HepG2 (cell line): ENCODE measurements at regions not wholly inside any gene's neighbourhood (a gene's known extent, or its start where the extent isn't known, plus 50 kb on each side); places are given as distances from the start of the nearest gene placed in this dataset.

Experiments used
- ATAC-seq: fragments of 200-7000 bp; cut with Tn5 transposase; 3 replicates; pipeline ENCODE4 v1.9.1; 2020; ENCODE audit warnings: mild to moderate bottlenecking, moderate library complexity
- BruUV-seq: library from RNA; stranded (reverse); fragments of 400-500 nt; replicated peaks from 2 replicates; lab custom pipeline; 2021; lab: Mats Ljungman, UMichigan
- CTCF ChIA-PET: fragments of 300-600 bp; formaldehyde crosslinking; extraction: SDS; loops from one replicate; lab custom pipeline; 2021; ENCODE audit warnings: low total read pairs, inconsistent platforms, low intra/inter-chr PET ratio; lab: Yijun Ruan, JAX
- POLR2A ChIA-PET: fragments of 350-600 bp; sonication (Branson Sonifier 250); formaldehyde crosslinking; loops from one replicate; lab custom pipeline; 2020; ENCODE audit warnings: antibody characterized with exemption, inconsistent platforms; lab: Yijun Ruan, JAX
- DNase-seq: peaks from one replicate; pipeline ENCODE4 v3.0.0-alpha.2; 2015; ENCODE audit warnings: low spot score
- FAIRE-seq: peaks from 3 replicates; lab custom pipeline; 2011; peaks lifted over from hg19 to GRCh38; lab: Jason Lieb, UNC
- H2AFZ ChIP-seq: one replicate; pipeline ENCODE4 v1.6.1; 2011; ENCODE audit warnings: low read length, inconsistent platforms
- H3K27ac ChIP-seq: fragments of 300-600 bp; 3 replicates; pipeline ENCODE4 v1.8.0; 2011; ENCODE audit warnings: mixed run types, mild to moderate bottlenecking, mixed read lengths, low read length, inconsistent platforms; ENCODE audit not compliant: insufficient read depth; ENCODE audit errors: extremely low read length
- H3K27me3 ChIP-seq, 2 experiments: fragments of 200-600 bp in 1 of 2; 2 replicates in 1 of 2; 3 replicates in 1 of 2; pipeline versions ENCODE4 v1.6.0 to v1.8.0; 2011; ENCODE audit warnings: low read length in 2 of 2, mild to moderate bottlenecking in 2 of 2, moderate library complexity in 2 of 2, inconsistent platforms in 1 of 2; ENCODE audit not compliant: insufficient read depth in 2 of 2, control insufficient read depth in 1 of 2
- H3K36me3 ChIP-seq, 2 experiments: fragments of 200-600 bp in 1 of 2; replicated peaks in 1 of 2; 2 replicates in 1 of 2; 3 replicates in 1 of 2; pipeline versions ENCODE4 v1.5.1 to v1.8.0; 2011; ENCODE audit warnings: low read length in 2 of 2, inconsistent platforms in 1 of 2; ENCODE audit not compliant: insufficient read depth in 2 of 2, control insufficient read depth in 1 of 2
- H3K4me1 ChIP-seq: 2 replicates; pipeline ENCODE4 v1.5.1; 2012; ENCODE audit warnings: low read length, inconsistent platforms; ENCODE audit not compliant: insufficient read depth
- H3K4me2 ChIP-seq: 2 replicates; pipeline ENCODE4 v1.6.0; 2011; ENCODE audit warnings: low read depth, low read length, inconsistent platforms
- H3K4me3 ChIP-seq, 3 experiments: fragments of 200-600 bp in 1 of 3; sonication (generic), shearing (Covaris generic) in 1 of 3; replicated peaks in 1 of 3; 2 replicates each; pipeline ENCODE4 v1.5.1; 2011 to 2016; ENCODE audit warnings: low read length in 3 of 3, inconsistent platforms in 2 of 3, low read depth in 2 of 3, mild to moderate bottlenecking in 2 of 3, control low read depth in 1 of 3, mixed read lengths in 1 of 3; ENCODE audit not compliant: insufficient read depth in 1 of 3
- H3K79me2 ChIP-seq: one replicate; pipeline ENCODE4 v1.6.1; 2011; ENCODE audit warnings: low read length, inconsistent platforms; ENCODE audit not compliant: insufficient read depth
- H3K9ac ChIP-seq: 2 replicates; pipeline ENCODE4 v1.6.0; 2011; ENCODE audit warnings: mild to moderate bottlenecking, low read depth, low read length, inconsistent platforms; ENCODE audit not compliant: insufficient read depth
- H3K9me3 ChIP-seq: 2 replicates; pipeline ENCODE4 v1.5.1; 2012; ENCODE audit warnings: mild to moderate bottlenecking, low read length
- H4K20me1 ChIP-seq: 2 replicates; pipeline ENCODE4 v1.6.0; 2011; ENCODE audit warnings: inconsistent platforms, mild to moderate bottlenecking, low read length, moderate library complexity; ENCODE audit not compliant: insufficient read depth
- AGO2 ChIP-seq: fragments of 200-400 bp; formaldehyde crosslinking; optimal IDR thresholded peaks from 2 replicates; pipeline ENCODE3; 2017; ENCODE audit warnings: mild to moderate bottlenecking, low read depth, low read length, moderate library complexity
- ZMYM3 ChIP-seq: sonication (generic); formaldehyde crosslinking; IDR thresholded peaks from 2 replicates; pipeline ENCODE4 v1.5.1; 2020; ENCODE audit warnings: mild to moderate bottlenecking, missing genetic modification reagents
- ZNF550 ChIP-seq: sonication (generic); formaldehyde crosslinking; IDR thresholded peaks from 2 replicates; pipeline ENCODE4 v1.4.0; 2020; ENCODE audit warnings: mild to moderate bottlenecking, missing genetic modification reagents, borderline replicate concordance
- ZNF768 ChIP-seq: sonication (generic); formaldehyde crosslinking; IDR thresholded peaks from 2 replicates; pipeline ENCODE4 v1.4.0; 2020; ENCODE audit warnings: missing genetic modification reagents
- WGBS: methylation state at CpG from one replicate; pipeline ENCODE4 v1.1.6; 2017; ENCODE audit warnings: low lambda C conversion rate; 5-methylcytosine and 5-hydroxymethylcytosine counted together
- in situ Hi-C: cut with HindIII; loops from 2 replicates; pipeline ENCODE4 v1.10.0; 2017; ENCODE audit warnings: low pct_unique_long_range_greater_than_20kb; ENCODE audit not compliant: extremely low pct_ligation_motif_present
- intact Hi-C: fragments of 100-400 bp; cut with micrococcal nuclease; formaldehyde crosslinking; loops from one replicate; pipeline ENCODE4 v1.10.0; 2022; ENCODE audit not compliant: unreplicated experiment
- TF ChIP-seq, protein P1 (sequence below): sonication (generic); formaldehyde crosslinking; IDR thresholded peaks from 2 replicates; pipeline ENCODE4 v1.4.0; 2020; ENCODE audit warnings: mild to moderate bottlenecking, missing genetic modification reagents

DNA sequence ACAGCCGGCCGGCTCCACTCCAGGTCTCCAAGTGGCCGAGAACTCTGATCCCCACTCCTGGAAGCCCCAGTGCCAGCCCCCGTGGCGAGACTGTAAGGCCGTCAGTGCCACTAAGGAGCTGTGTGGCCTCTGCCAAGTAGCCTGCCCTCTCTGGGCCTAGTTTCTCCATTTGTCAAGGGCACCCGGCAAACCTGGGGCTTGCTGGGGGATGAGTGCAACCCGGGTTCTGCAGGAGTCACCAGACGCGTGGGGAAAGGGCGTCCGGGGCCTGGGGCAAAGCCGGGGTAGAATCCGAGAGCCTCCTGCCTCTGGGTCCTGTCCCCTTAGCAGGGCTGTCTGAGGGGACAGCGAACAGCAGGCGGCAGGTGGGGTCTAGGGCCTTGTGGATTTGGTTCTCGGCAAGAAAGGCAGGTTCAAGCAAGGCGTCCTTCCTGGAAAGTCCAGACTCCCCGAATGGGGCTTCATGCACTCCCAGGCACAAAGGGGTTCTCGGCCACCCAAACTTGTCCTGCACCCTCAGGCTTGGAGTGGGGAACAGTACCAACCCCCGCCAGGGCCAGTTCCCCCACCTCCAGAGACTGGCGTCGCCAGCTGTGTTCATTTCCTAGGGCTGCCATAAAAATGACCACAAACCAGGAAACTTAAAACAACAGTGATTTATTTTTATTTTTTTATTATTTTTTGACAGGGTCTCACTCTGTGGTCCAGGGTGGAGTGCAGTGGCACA is 56.0 kb downstream of the NCOR2 start:
- Histone ChIP-seq H3K27me3 (no peaks in the 10 kb centered on the region), H3K9ac (no peak overlapping the region), H3K27ac (no peak overlapping the region), H3K4me1 (peaks cover 56% of the 10 kb centered on the region), H3K4me2 (no peak overlapping the region), H3K4me3 (no peak overlapping the region), H3K79me2 (peaks cover 29% of the 10 kb centered on the region), H3K36me3 (no peaks in the 10 kb centered on the region; a peak in 2 of 5 replicates), H4K20me1 (peaks cover 18% of the 10 kb centered on the region), H2AFZ (no peak overlapping the region), H3K9me3 (no peaks in the 10 kb centered on the region)
- no TSS peak for BruUV-seq
- DNase-seq = no peak
- no peak for FAIRE-seq
- TF ChIP-seq ZMYM3 (peak; percentile 35; the same call in 1 of the 2 replicates), ZNF768 (CRISPR knock-in tag) (peak; percentile 98), AGO2 (peak; percentile 27), ZNF550 (CRISPR knock-in tag) (no peak)
- TF ChIP-seq, protein P1, sequence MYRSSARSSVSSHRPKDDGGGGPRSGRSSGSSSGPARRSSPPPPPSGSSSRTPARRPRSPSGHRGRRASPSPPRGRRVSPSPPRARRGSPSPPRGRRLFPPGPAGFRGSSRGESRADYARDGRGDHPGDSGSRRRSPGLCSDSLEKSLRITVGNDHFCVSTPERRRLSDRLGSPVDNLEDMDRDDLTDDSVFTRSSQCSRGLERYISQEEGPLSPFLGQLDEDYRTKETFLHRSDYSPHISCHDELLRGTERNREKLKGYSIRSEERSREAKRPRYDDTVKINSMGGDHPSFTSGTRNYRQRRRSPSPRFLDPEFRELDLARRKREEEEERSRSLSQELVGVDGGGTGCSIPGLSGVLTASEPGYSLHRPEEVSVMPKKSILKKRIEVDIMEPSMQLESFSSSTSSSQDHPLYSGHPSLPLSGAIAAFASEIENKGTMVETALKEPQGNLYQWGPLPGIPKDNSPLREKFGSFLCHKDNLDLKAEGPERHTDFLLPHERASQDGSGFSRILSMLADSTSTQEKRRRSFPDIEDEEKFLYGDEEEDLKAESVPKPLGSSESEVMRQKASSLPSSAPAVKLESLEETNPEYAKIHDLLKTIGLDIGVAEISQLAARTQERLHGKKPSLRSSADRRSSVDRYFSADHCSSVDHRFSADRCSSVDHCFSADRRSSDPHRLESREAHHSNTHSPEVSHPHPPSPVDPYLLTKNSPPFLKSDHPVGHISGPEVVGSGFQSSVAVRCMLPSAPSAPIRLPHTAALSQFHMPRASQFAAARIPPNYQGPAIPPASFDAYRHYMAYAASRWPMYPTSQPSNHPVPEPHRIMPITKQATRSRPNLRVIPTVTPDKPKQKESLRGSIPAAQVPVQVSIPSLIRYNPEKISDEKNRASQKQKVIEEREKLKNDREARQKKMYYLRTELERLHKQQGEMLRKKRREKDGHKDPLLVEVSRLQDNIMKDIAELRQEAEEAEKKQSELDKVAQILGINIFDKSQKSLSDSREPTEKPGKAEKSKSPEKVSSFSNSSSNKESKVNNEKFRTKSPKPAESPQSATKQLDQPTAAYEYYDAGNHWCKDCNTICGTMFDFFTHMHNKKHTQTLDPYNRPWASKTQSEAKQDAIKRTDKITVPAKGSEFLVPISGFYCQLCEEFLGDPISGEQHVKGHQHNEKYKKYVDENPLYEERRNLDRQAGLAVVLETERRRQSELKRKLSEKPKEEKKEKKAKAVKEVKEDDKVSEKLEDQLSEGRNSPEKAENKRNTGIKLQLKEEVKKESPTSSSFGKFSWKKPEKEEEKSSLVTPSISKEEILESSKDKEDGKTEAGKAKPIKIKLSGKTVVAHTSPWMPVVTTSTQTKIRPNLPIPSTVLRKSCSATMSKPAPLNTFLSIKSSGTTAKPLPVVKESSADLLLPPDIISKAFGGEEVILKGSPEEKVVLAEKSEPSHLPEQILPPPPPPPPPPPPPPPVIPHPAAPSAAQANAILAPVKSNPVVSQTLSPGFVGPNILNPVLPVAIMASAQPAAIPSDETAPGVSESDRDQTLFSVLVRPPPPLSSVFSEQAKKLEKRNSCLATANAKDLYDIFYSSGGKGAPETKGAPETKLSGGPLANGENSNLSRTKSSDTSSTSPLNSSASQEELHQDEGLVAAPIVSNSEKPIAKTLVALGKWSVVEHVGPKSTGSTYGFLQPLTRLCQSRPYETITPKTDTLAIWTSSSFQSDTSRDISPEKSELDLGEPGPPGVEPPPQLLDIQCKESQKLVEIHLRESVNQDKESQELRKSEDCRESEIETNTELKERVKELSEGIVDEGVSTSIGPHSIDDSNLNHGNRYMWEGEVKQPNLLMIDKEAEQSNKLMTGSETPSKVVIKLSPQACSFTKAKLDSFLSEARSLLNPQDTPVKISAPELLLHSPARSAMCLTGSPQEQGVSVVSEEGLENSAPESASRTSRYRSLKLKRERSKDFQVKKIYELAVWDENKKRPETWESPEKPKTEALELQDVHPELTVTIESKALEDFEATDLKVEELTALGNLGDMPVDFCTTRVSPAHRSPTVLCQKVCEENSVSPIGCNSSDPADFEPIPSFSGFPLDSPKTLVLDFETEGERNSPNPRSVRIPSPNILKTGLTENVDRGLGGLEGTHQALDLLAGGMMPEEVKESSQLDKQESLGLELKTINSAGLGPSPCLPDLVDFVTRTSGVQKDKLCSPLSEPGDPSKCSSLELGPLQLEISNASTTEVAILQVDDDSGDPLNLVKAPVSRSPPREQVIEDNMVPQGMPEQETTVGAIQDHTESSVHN (CRISPR knock-in tag) = no peak
- over 99% methylated on average over 8 of the region's 23 CpGs for WGBS
- intact Hi-C loops = loop anchor here (10.0 kb wide), 1 partner anchor 53 kb away; the partner anchor contains the start of gene NCOR2
- ATAC-seq = no peak
- CTCF ChIA-PET = no interaction called here
- POLR2A ChIA-PET = no interaction called here
- in situ Hi-C loops = no loop called here
